GM20000 (cell line): ENCODE measurements at regions not wholly inside any gene's neighbourhood (a gene's known extent, or its start where the extent isn't known, plus 50 kb on each side); places are given as distances from the start of the nearest gene placed in this dataset.

Experiments
- DNase-seq: peaks from one replicate; pipeline ENCODE4 v3.0.0; 2012; ENCODE audit warnings: low spot score
- TF ChIP-seq, protein P1 (sequence below): IDR thresholded peaks from 2 replicates; pipeline ENCODE4 v1.5.1; 2012; ENCODE audit warnings: mild to moderate bottlenecking, control low read depth; ENCODE audit errors: extremely low read depth, missing control alignments

DNA sequence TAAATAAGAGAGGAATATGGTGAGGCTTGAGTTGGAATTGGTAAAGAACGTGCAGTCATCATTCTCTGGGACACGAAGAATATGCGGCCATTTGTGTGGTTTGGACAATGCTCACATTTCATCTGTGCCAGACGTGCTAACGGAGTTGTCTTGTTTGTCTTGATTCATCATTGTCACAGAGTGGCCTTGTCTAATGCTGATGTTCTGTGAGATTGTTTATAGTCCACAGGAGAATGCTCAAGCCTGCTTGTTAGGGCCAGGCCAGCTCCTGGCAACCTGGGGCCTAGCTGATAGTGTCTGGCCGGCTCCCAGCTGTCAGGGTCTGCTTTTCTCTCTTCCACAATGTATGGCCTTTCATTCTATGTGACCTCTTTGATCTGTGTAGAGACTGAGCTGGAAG lies 384.7 kb downstream of the EDEM1 start:
- TF ChIP-seq, protein P1, sequence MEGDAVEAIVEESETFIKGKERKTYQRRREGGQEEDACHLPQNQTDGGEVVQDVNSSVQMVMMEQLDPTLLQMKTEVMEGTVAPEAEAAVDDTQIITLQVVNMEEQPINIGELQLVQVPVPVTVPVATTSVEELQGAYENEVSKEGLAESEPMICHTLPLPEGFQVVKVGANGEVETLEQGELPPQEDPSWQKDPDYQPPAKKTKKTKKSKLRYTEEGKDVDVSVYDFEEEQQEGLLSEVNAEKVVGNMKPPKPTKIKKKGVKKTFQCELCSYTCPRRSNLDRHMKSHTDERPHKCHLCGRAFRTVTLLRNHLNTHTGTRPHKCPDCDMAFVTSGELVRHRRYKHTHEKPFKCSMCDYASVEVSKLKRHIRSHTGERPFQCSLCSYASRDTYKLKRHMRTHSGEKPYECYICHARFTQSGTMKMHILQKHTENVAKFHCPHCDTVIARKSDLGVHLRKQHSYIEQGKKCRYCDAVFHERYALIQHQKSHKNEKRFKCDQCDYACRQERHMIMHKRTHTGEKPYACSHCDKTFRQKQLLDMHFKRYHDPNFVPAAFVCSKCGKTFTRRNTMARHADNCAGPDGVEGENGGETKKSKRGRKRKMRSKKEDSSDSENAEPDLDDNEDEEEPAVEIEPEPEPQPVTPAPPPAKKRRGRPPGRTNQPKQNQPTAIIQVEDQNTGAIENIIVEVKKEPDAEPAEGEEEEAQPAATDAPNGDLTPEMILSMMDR: no peak
- DNase-seq: no peak

DNA sequence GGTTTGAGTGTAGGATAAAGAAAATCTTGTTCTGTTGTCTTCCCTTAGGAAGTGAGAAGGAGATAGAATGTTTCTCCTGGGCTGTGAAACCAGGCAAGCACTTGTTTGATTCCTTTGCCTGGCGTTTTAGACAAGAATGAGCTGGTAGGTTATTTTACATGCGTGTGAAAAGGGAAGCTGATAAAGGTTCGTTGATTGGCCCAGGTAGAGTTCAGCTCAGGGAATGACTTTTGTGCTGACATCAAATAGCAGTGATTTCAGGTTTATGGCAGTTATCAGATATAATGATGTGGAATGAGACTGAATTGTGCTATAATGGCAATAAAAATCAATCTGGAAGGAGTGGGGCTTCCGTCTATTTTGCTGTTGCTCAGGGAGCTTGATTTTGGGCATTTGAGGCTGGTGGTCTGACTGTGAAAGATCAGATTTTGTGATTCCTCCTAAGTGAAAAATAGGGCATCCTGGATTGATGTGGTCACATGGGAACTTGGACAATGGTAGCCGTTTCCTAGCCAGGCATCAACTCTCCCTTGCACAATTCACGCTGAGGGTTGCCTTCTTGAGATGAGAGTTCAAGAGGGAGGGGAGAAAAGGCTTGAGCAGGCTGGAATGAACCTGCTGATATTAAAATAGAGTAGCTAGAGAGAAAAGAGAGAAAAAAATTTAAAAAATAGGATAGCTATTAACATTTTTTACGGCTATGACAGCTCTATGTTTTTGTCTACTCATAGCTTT lies 388.9 kb downstream of the EDEM1 start:
- TF ChIP-seq, protein P1: no peak
- DNase-seq: no peak

DNA sequence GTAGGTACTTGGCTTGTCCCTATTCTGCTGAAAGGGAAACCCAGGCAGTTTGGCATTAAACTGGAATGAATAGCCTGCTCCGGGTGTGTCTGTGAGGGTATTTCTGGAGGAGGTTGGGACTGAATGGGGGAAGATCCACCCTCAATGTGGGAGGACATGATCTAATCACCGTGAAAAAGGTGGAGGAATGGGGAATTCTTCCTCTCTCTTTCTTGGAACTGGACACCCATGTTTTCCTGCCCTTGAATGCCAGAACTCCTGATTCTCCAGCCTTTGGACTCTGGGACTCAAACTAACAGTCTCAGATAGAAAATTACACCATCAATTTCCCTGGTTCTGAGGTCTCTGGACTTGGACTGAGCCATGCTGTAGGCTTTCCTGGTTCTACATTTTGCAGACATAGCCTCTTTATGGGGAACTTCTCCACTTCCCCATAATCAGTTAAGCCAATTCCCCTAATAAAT lies 391.7 kb downstream of the EDEM1 start:
- DNase-seq: no peak
- TF ChIP-seq, protein P1: no peak

DNA sequence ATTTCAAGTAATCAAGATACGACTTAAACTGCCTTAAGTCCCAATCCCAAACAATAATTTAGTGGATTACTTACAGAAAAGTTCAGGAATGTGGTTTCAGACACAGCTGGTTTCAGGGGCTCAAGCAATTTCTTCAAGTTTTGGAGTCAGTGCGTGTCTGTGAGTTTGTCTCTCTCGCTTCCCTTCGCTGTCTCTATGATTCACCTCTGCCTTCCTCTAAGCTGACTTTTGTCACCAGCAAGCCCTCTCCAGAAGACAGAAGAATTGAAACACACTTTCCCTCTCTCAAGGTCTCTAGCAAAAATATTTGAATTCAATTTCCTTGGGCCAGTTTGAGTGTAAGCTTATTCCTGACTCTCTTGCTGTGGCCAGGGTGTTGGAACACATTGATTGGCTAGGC lies 392.4 kb downstream of the EDEM1 start:
- DNase-seq: no peak
- TF ChIP-seq, protein P1: no peak

DNA sequence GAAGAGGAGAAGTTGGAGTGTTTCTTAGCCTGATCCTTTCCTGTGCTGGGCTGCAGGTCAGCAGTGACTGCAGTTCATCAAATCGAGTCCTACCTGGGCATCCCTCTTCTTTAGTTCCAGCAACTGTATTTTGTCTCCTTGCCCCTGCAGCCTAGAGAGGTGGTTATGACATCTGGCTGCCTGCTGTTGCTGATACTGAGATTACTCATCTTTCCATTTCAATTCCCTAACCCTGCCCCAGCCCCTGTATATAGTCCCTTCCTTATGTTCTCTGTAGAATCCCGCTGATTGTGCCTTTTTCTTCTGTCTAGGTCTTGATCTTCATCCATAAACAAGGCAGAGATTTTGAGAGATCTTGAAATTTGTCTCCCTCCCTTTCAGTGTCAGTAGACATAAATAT lies 393.3 kb downstream of the EDEM1 start:
- TF ChIP-seq, protein P1: no peak
- no peak for DNase-seq

DNA sequence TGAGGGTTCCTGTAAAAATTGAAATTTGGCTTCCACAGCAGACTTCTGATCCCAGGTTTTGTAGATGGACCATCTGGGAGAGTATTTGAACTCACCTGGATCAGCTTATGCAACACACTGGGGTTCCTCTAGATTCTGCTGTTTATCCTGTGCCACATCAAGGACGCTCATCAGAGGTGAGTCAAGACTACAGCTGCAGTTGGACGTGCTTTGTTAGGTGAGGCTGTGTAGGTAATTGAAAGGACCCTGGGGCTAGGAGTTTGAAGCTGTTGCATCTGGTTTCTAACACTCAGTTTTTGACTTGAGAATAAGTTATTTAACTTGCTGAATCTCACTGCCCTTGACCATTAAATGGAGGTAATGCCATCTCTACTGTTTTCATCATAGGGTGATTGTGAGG lies 394.2 kb downstream of the EDEM1 start:
- DNase-seq: no peak
- TF ChIP-seq, protein P1: no peak

DNA sequence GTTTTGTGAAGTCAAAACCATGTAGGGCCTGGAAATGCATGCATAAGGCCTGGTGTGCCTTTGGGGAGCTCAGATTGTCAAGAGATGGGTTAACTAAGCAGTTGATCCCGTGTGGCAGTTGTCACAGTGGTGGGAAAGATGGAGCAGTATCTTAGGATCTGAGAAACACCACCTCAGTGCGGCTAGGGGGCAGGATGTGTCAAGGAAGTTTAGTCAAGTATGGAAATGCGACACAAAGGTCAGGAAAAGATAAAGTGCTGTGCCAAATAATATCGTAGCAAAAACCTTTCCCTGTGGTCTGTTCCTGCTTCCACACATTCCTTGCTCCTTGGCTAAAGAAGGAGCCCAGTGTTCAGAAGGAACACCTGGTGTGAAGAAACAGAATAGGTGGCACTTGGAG lies 396.4 kb downstream of the EDEM1 start:
- TF ChIP-seq, protein P1: no peak
- DNase-seq: no peak
